ENCODE measurements at regions not wholly inside any gene's neighbourhood (a gene's known extent, or its start where the extent isn't known, plus 50 kb on each side); places are given as distances from the start of the nearest gene placed in this dataset.

GRCh38 chr12:28936711-28937110, 212.4 kb upstream of the FAR2 start:
- H2AFZ ChIP-seq (ENCODE audit: low read length): no peak overlapping the region
- no peak overlapping the region for H3K27ac ChIP-seq (ENCODE audit: low read depth, low read length, poor library complexity, severe bottlenecking)
- no peaks in the 10 kb centered on the region for H3K4me1 ChIP-seq (ENCODE audit: insufficient read depth, low read length, severe bottlenecking)
- no peaks in the 10 kb centered on the region for H3K27me3 ChIP-seq (ENCODE audit: insufficient read depth, low read length)
- H3K4me3 ChIP-seq (ENCODE audit: low read depth, low read length, poor library complexity, severe bottlenecking): no peak overlapping the region
- no peaks in the 10 kb centered on the region for H3K9me3 ChIP-seq (ENCODE audit: low read length)
- H3K9me2 ChIP-seq (ENCODE audit: low read depth, low read length): no peaks in the 10 kb centered on the region
- H3K9ac ChIP-seq (ENCODE audit: low read length): no peak overlapping the region
- no peaks in the 10 kb centered on the region for H3F3A ChIP-seq (ENCODE audit: insufficient read depth, low read length)
- H3K79me2 ChIP-seq (ENCODE audit: insufficient read depth, low read length): no peaks in the 10 kb centered on the region
- H4K20me1 ChIP-seq (ENCODE audit: insufficient read depth, low read length): no peaks in the 10 kb centered on the region
- TF ChIP-seq EZH2 (IDR thresholded peaks at IDR 0.05; ENCODE audit: borderline replicate concordance, low read length): no peak
- TF ChIP-seq, protein P1, sequence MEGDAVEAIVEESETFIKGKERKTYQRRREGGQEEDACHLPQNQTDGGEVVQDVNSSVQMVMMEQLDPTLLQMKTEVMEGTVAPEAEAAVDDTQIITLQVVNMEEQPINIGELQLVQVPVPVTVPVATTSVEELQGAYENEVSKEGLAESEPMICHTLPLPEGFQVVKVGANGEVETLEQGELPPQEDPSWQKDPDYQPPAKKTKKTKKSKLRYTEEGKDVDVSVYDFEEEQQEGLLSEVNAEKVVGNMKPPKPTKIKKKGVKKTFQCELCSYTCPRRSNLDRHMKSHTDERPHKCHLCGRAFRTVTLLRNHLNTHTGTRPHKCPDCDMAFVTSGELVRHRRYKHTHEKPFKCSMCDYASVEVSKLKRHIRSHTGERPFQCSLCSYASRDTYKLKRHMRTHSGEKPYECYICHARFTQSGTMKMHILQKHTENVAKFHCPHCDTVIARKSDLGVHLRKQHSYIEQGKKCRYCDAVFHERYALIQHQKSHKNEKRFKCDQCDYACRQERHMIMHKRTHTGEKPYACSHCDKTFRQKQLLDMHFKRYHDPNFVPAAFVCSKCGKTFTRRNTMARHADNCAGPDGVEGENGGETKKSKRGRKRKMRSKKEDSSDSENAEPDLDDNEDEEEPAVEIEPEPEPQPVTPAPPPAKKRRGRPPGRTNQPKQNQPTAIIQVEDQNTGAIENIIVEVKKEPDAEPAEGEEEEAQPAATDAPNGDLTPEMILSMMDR (IDR thresholded peaks at IDR 0.05; ENCODE audit: low read length): no peak
- no peak overlapping the region for H3K4me2 ChIP-seq (ENCODE audit: low read length)
- H3K36me3 ChIP-seq (ENCODE audit: insufficient read depth, low read length): no peaks in the 10 kb centered on the region

- Histone ChIP-seq H3K9ac (ENCODE audit: low read length) (no peak overlapping the region), H3K9me2 (ENCODE audit: low read depth, low read length) (no peaks in the 10 kb centered on the region), H4K20me1 (ENCODE audit: insufficient read depth, low read length) (no peaks in the 10 kb centered on the region), H3K4me1 (ENCODE audit: insufficient read depth, low read length, severe bottlenecking) (no peaks in the 10 kb centered on the region), H3K9me3 (ENCODE audit: low read length) (no peaks in the 10 kb centered on the region), H3K4me2 (ENCODE audit: low read length) (no peak overlapping the region), H3K27ac (ENCODE audit: low read depth, low read length, poor library complexity, severe bottlenecking) (no peak overlapping the region), H3K36me3 (ENCODE audit: insufficient read depth, low read length) (no peaks in the 10 kb centered on the region), H3K27me3 (ENCODE audit: insufficient read depth, low read length) (no peaks in the 10 kb centered on the region), H3K4me3 (ENCODE audit: low read depth, low read length, poor library complexity, severe bottlenecking) (no peak overlapping the region), H3K79me2 (ENCODE audit: insufficient read depth, low read length) (no peaks in the 10 kb centered on the region), H2AFZ (ENCODE audit: low read length) (no peak overlapping the region), H3F3A (ENCODE audit: insufficient read depth, low read length) (no peaks in the 10 kb centered on the region)
- TF ChIP-seq EZH2 (IDR thresholded peaks at IDR 0.05; ENCODE audit: borderline replicate concordance, low read length): no peak
- TF ChIP-seq, protein P1 (IDR thresholded peaks at IDR 0.05; ENCODE audit: low read length): no peak
These were observed 211.9 kb upstream of the FAR2 start for GRCh38 chr12:28937196-28937595.

GRCh38 chr12:28938056-28938455, 211.0 kb upstream of the FAR2 start:
- Histone ChIP-seq H3K9me3 (ENCODE audit: low read length) (no peaks in the 10 kb centered on the region), H3K4me1 (ENCODE audit: insufficient read depth, low read length, severe bottlenecking) (no peaks in the 10 kb centered on the region), H3K9ac (ENCODE audit: low read length) (no peak overlapping the region), H2AFZ (ENCODE audit: low read length) (no peak overlapping the region), H3K27ac (ENCODE audit: low read depth, low read length, poor library complexity, severe bottlenecking) (no peak overlapping the region), H3K4me2 (ENCODE audit: low read length) (no peak overlapping the region), H3F3A (ENCODE audit: insufficient read depth, low read length) (no peaks in the 10 kb centered on the region), H3K27me3 (ENCODE audit: insufficient read depth, low read length) (no peaks in the 10 kb centered on the region), H3K79me2 (ENCODE audit: insufficient read depth, low read length) (no peaks in the 10 kb centered on the region), H3K36me3 (ENCODE audit: insufficient read depth, low read length) (no peaks in the 10 kb centered on the region), H3K4me3 (ENCODE audit: low read depth, low read length, poor library complexity, severe bottlenecking) (no peak overlapping the region), H3K9me2 (ENCODE audit: low read depth, low read length) (no peaks in the 10 kb centered on the region), H4K20me1 (ENCODE audit: insufficient read depth, low read length) (no peaks in the 10 kb centered on the region)
- TF ChIP-seq EZH2 (IDR thresholded peaks at IDR 0.05; ENCODE audit: borderline replicate concordance, low read length): no peak
- TF ChIP-seq, protein P1 (IDR thresholded peaks at IDR 0.05; ENCODE audit: low read length): no peak
